Adrenal gland (tissue), 5 donors: ENCODE measurements at regions not wholly inside any gene's neighbourhood (a gene's known extent, or its start where the extent isn't known, plus 50 kb on each side); places are given as distances from the start of the nearest gene placed in this dataset.

Experiments
- CTCF ChIP-seq, 6 experiments: fragments of 450-650 bp in 4 of 6; fragments of 200-600 bp in 2 of 6; sonication (generic) in 1 of 6; IDR thresholded peaks; 1 replicate in 5 of 6; 2 replicates in 1 of 6; pipeline versions ENCODE4 v1.5.1 to v1.8.0; 2016 to 2021; ENCODE audit warnings: antibody characterized with exemption in 6 of 6, mild to moderate bottlenecking in 2 of 6, moderate library complexity in 1 of 6
- POLR2A ChIP-seq, 2 donors: fragments of 450-650 bp; IDR thresholded peaks; one replicate each; pipeline ENCODE4 v1.6.1; 2017; ENCODE audit warnings: antibody characterized with exemption in 2 of 2, mild to moderate bottlenecking in 2 of 2, moderate library complexity in 1 of 2
- donor health status: DM: no; HTN: no; CAD: no.

DNA sequence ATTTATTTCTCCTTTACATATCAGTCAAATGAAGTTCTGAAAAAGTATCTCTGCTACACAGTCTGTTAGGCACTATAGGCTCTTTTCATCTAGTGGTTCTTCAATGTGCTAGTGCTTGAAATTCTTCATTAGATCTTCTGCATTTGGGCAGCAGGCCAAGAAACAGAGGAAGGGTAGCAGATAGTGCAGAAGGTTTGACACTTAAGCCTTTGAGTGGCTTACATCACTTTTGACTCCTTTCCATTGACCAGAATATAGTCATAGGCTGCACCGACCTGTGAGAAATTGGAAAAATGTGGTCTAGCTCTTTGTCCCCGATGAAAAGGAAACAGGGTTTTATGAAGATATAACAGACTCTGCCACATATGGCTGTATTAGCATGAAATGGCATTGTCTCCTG lies 459.5 kb upstream of the PTGER4 start:
- TF ChIP-seq POLR2A (IDR thresholded peaks at IDR 0.05) (no peak), CTCF (IDR thresholded peaks at IDR 0.05) (no peak)
